Adrenal gland (tissue), 9 donors: ENCODE measurements at regions not wholly inside any gene's neighbourhood (a gene's known extent, or its start where the extent isn't known, plus 50 kb on each side); places are given as distances from the start of the nearest gene placed in this dataset.
A peak's percentile ranks its signal among the peaks of the same experiment; 100 is the strongest.

Experiments
- DNase-seq, 7 donors: peaks; one replicate each; pipeline ENCODE4 v3.0.0-alpha.2; 2019 to 2020
- H3K27ac ChIP-seq, 5 donors: fragments of 200-600 bp; sonication (generic) in 4 of 5; 1 replicate in 3 of 5; 2 replicates in 2 of 5; pipeline versions ENCODE4 v1.5.1 to v1.8.0; 2016 to 2020; ENCODE audit warnings: mild to moderate bottlenecking in 1 of 5
- H3K27me3 ChIP-seq: fragments of 200-600 bp; 2 replicates; pipeline ENCODE4 v1.8.0; 2021
- H3K36me3 ChIP-seq, 2 donors: fragments of 200-600 bp; replicated peaks in 1 of 2; 1 replicate in 1 of 2; 2 replicates in 1 of 2; pipeline versions ENCODE4 v1.5.1 to v1.8.0; 2018 to 2022
- H3K4me1 ChIP-seq, 2 donors: fragments of 200-600 bp; replicated peaks in 1 of 2; 1 replicate in 1 of 2; 2 replicates in 1 of 2; pipeline versions ENCODE4 v1.5.1 to v1.8.0; 2018 to 2021
- H3K4me3 ChIP-seq, 4 donors: fragments of 200-600 bp; sonication (generic) in 3 of 4; one replicate each; pipeline ENCODE4 v1.5.1; 2016 to 2018
- H3K9me3 ChIP-seq, 3 donors: fragments of 200-600 bp; sonication (generic) in 1 of 3; replicated peaks in 1 of 3; 1 replicate in 2 of 3; 2 replicates in 1 of 3; pipeline versions ENCODE4 v1.5.1 to v1.8.0; 2016 to 2021
- CTCF ChIP-seq, 6 experiments: fragments of 450-650 bp in 4 of 6; fragments of 200-600 bp in 2 of 6; sonication (generic) in 1 of 6; IDR thresholded peaks; 1 replicate in 5 of 6; 2 replicates in 1 of 6; pipeline versions ENCODE4 v1.5.1 to v1.8.0; 2016 to 2021; ENCODE audit warnings: antibody characterized with exemption in 6 of 6, mild to moderate bottlenecking in 2 of 6, moderate library complexity in 1 of 6
- POLR2A ChIP-seq, 2 donors: fragments of 450-650 bp; IDR thresholded peaks; one replicate each; pipeline ENCODE4 v1.6.1; 2017; ENCODE audit warnings: antibody characterized with exemption in 2 of 2, mild to moderate bottlenecking in 2 of 2, moderate library complexity in 1 of 2
- WGBS, 4 donors: extraction: QIAGEN DNeasy Blood & Tissue Kit in 2 of 4; methylation state at CpG; one replicate each; pipeline versions ENCODE4 v1.1.5 to v1.1.7; 2013 to 2017; 5-methylcytosine and 5-hydroxymethylcytosine counted together
- intact Hi-C, 2 donors: fragments of 100-400 bp; cut with DNase I; formaldehyde crosslinking; loops; one replicate each; pipeline versions ENCODE4 v1.14.1 to v1.15.0; 2022 to 2023
- donor health status: healthy with polysubstance abuse.
- donor health status: Bipolar disorder and iron deficiency.
- donor health status: DM: yes; HTN: yes; CAD: no.
- donor health status: DM: no; HTN: no; CAD: no.
- donor health status: DM: no; HTN: no; CAD: no.

DNA sequence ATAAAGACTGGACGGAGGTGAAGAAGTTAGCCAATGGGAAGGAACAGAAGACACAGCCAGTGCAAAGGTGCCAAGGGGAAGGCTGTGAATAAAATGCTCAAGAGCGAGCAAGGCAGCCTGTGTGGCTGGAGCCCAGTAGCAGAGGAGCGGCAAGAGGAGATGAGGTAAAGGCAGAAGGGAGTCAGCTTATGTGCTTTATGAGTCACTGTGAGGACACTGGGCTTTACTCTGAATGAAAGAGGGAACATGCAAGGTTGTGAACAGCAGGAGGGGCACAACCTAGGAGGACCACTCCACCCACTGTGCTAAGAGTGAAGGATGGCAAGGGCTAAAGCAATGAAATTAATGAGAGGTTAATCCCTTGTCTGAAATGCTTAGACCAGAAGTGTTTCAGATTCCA, 129.0 kb upstream of the ODAD2 start:
- H3K36me3 ChIP-seq, result no peaks in the 10 kb centered on the region
- no peak overlapping the region for H3K27ac ChIP-seq
- H3K27me3 ChIP-seq, result no peaks in the 10 kb centered on the region
- H3K4me1 ChIP-seq, result no peaks in the 10 kb centered on the region
- no peak for DNase-seq
- WGBS, 4 donors, result 87 to 99% (median 91%) methylated on average over 3 of the region's 3 CpGs
- H3K4me3 ChIP-seq, result no peak overlapping the region
- TF ChIP-seq CTCF (IDR thresholded peaks at IDR 0.05), result no peak
- no peak for TF ChIP-seq POLR2A (IDR thresholded peaks at IDR 0.05)
- H3K9me3 ChIP-seq, result no peaks in the 10 kb centered on the region
- intact Hi-C loops, result no loop called here

DNA sequence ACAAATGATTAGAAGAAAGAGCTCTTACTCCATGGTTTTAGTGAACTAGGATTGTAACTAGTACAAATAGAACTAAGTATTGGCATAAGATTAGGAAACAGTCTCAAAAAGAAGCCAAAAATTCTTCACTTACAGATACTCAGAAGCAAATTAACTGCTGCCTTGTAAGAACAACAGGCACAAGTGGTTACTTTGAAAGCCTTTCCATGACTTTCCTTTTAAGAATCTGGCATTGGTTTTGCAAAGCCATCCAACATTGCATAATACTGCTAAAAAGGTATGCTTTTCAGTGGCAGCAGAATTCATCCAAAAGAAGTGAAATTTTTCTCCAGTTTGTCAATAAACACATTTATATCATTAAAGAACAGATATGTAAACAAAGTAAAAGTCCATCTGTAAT, 126.8 kb upstream of the ODAD2 start:
- H3K27ac ChIP-seq, result no peak overlapping the region
- no peaks in the 10 kb centered on the region for H3K36me3 ChIP-seq
- intact Hi-C loops, result no loop called here
- H3K4me3 ChIP-seq, result no peak overlapping the region
- no peak for DNase-seq
- H3K9me3 ChIP-seq, result no peaks in the 10 kb centered on the region
- H3K27me3 ChIP-seq, result no peaks in the 10 kb centered on the region
- TF ChIP-seq CTCF (IDR thresholded peaks at IDR 0.05) (no peak), POLR2A (IDR thresholded peaks at IDR 0.05) (no peak)
- H3K4me1 ChIP-seq, result peaks cover 0 to 3% of the 10 kb centered on the region in 2 donors

DNA sequence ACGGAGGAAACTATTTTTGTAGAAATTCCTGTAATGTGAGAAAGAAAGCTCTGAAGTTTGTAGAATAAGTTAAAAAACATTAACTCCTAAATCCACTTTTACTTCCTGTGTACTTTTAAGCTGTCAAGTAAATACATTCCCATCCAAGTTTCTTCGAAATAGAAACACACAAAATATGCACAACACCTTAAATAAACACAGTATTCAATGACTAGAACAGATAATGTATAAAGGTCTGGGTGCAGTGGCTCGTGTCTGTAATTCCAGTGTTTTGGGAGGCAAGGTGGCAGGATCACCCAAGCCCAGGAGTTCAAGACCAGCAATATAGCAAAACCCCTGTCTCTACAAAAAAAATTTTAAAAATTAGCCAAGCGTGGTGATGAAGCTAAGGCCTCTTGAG, 121.9 kb upstream of the ODAD2 start:
- H3K27ac ChIP-seq, result no peak overlapping the region
- no peaks in the 10 kb centered on the region for H3K36me3 ChIP-seq
- no peak for TF ChIP-seq CTCF (IDR thresholded peaks at IDR 0.05)
- TF ChIP-seq POLR2A (IDR thresholded peaks at IDR 0.05), result no peak
- DNase-seq, result no peak
- H3K4me1 ChIP-seq, result peaks cover 7 to 16% of the 10 kb centered on the region in 2 donors
- intact Hi-C loops, result no loop called here
- WGBS, 4 donors, result 53 to 83% (median 75%) methylated on average over 4 of the region's 4 CpGs
- no peak overlapping the region for H3K4me3 ChIP-seq
- no peaks in the 10 kb centered on the region for H3K27me3 ChIP-seq
- no peaks in the 10 kb centered on the region for H3K9me3 ChIP-seq

DNA sequence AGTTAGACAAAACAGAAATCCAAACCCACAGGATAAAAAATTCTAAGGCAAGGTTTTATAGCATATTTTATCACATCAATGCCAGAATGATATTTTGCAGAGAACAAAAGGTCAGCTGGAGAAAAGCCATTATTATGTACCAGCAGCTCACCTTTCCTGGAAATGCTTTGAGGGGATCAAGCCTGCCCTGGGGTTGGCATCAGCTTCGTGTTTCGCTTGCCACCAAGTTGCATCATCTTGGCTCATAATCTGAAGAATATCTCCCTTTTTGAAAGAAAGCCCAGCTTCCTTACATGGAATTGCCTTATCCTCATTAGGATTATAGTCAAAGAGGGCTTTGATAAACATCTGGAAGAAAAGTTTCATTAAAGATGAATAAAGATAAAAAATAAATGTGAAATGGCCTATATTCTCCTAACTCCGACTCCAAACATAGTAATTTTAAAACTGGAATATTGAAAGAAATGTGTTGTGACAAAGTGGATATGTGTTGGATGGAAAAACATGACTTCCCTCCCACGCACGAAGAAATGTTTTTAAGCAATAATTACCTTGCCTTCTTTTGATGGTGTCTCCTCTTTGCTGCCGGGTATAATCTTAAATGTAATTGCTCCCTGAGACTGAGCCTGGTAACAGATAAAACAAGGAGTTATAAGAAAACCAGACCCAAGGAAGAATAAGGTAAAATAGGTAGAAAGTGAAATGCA, 121.3 kb upstream of the ODAD2 start:
- intact Hi-C loops, result no loop called here
- WGBS, 4 donors, result 36 to 53% (median 45%) methylated on average over 6 of the region's 6 CpGs
- H3K27ac ChIP-seq, result no peak overlapping the region

More for the DNA sequence above, 121.3 kb upstream of the ODAD2 start:
- no peaks in the 10 kb centered on the region for H3K27me3 ChIP-seq
- no peak for TF ChIP-seq POLR2A (IDR thresholded peaks at IDR 0.05)
- no peak for TF ChIP-seq CTCF (IDR thresholded peaks at IDR 0.05)
- H3K4me1 ChIP-seq, result peaks cover 7 to 16% of the 10 kb centered on the region in 2 donors
- no peak overlapping the region for H3K4me3 ChIP-seq
- peak; percentile 41 to 75 (median 60) for DNase-seq
- H3K36me3 ChIP-seq, result no peaks in the 10 kb centered on the region
- H3K9me3 ChIP-seq, result no peaks in the 10 kb centered on the region
